Fibroblast of lung (primary cell): ENCODE measurements at regions not wholly inside any gene's neighbourhood (a gene's known extent, or its start where the extent isn't known, plus 50 kb on each side); places are given as distances from the start of the nearest gene placed in this dataset.

Experiments used
- CTCF ChIP-seq, 2 donors: IDR thresholded peaks in 1 of 2; conservative IDR thresholded peaks in 1 of 2; 1 replicate in 1 of 2; 2 replicates in 1 of 2; pipeline ENCODE4 v1.5.1; 2011 to 2012; ENCODE audit warnings: low read length in 2 of 2, control low read depth in 1 of 2, inconsistent platforms in 1 of 2, low read depth in 1 of 2, mild to moderate bottlenecking in 1 of 2
- EZH2 ChIP-seq: IDR thresholded peaks from 2 replicates; pipeline ENCODE4 v1.5.1; 2012; ENCODE audit warnings: low read length, control low read depth, mild to moderate bottlenecking; ENCODE audit errors: missing control alignments

GRCh38 chr14:98599082-98599481 is 672.9 kb downstream of the BCL11B start:
- TF ChIP-seq CTCF (conservative IDR thresholded peaks at IDR 0.05 in 1 of 2, IDR thresholded peaks at IDR 0.05 in 1 of 2; ENCODE audit: low read depth in 1 of 2, low read length in 2 of 2) (no peak), EZH2 (no peak)
